IMR-90 (cell line): ENCODE measurements at regions not wholly inside any gene's neighbourhood (a gene's known extent, or its start where the extent isn't known, plus 50 kb on each side); places are given as distances from the start of the nearest gene placed in this dataset.
A peak's percentile ranks its signal among the peaks of the same experiment; 100 is the strongest.

Experiments used
- ATAC-seq: fragments of 200-7000 bp; cut with Tn5 transposase; 2 replicates; pipeline ENCODE4 v1.9.1; 2020; ENCODE audit warnings: low read depth, mild to moderate bottlenecking, moderate library complexity
- BruUV-seq: library from RNA; stranded (reverse); fragments of 400-500 nt; replicated peaks from 2 replicates; lab custom pipeline; 2021; lab: Mats Ljungman, UMichigan
- CTCF ChIA-PET: fragments of 300-600 bp; formaldehyde crosslinking; extraction: SDS; loops from one replicate; lab custom pipeline; 2021; ENCODE audit warnings: antibody characterized with exemption; lab: Yijun Ruan, JAX
- POLR2A ChIA-PET: fragments of 300-600 bp; sonication (Branson Sonifier 250); formaldehyde crosslinking; loops from one replicate; lab custom pipeline; 2022; ENCODE audit warnings: antibody characterized with exemption; ENCODE audit not compliant: unreplicated experiment; lab: Charles Lee
- DNase-seq: peaks from one replicate; pipeline ENCODE4 v3.0.0; 2013
- H2AFZ ChIP-seq: replicated peaks from 2 replicates; pipeline ENCODE3; 2013; ENCODE audit warnings: low read length, mild to moderate bottlenecking; ENCODE audit not compliant: poor library complexity
- H2AK5ac ChIP-seq: 2 replicates; pipeline ENCODE4 v1.6.1; 2013; ENCODE audit warnings: low read depth, low read length, inconsistent platforms
- H2AK9ac ChIP-seq: replicated peaks from 2 replicates; pipeline ENCODE3; 2013; ENCODE audit warnings: mild to moderate bottlenecking, low read depth, low read length, moderate library complexity; ENCODE audit not compliant: poor library complexity
- H2BK120ac ChIP-seq: 2 replicates; pipeline ENCODE4 v1.6.1; 2013; ENCODE audit warnings: low read depth, low read length, inconsistent platforms
- H2BK15ac ChIP-seq: 3 replicates; pipeline ENCODE4 v1.6.1; 2013; ENCODE audit warnings: low read depth, low read length, inconsistent platforms
- H2BK20ac ChIP-seq: 2 replicates; pipeline ENCODE4 v1.6.1; 2013; ENCODE audit warnings: low read depth, mild to moderate bottlenecking, inconsistent platforms, low read length, moderate library complexity
- H2BK5ac ChIP-seq: 2 replicates; pipeline ENCODE4 v1.6.1; 2013; ENCODE audit warnings: mild to moderate bottlenecking, low read depth, low read length, inconsistent platforms; ENCODE audit not compliant: poor library complexity, severe bottlenecking
- H3K14ac ChIP-seq: replicated peaks from 2 replicates; pipeline ENCODE4 v1.6.1; 2013; ENCODE audit warnings: low read depth, low read length, inconsistent platforms
- H3K18ac ChIP-seq: 2 replicates; pipeline ENCODE4 v1.6.1; 2013; ENCODE audit warnings: low read depth, low read length, control low read depth
- H3K23ac ChIP-seq: 2 replicates; pipeline ENCODE4 v1.6.1; 2013; ENCODE audit warnings: low read depth, low read length, inconsistent platforms
- H3K27ac ChIP-seq: 2 replicates; pipeline ENCODE4 v1.5.1; 2013; ENCODE audit warnings: mild to moderate bottlenecking, control low read depth, low read length; ENCODE audit not compliant: insufficient read depth
- H3K27me3 ChIP-seq: 2 replicates; pipeline ENCODE4 v1.6.1; 2013; ENCODE audit warnings: low read length; ENCODE audit not compliant: control insufficient read depth, insufficient read depth
- H3K36me3 ChIP-seq: 2 replicates; pipeline ENCODE4 v1.6.1; 2013; ENCODE audit warnings: low read length, mixed read lengths; ENCODE audit not compliant: control insufficient read depth, insufficient read depth
- H3K4ac ChIP-seq: 2 replicates; pipeline ENCODE4 v1.6.1; 2013; ENCODE audit warnings: low read depth, low read length, inconsistent platforms
- H3K4me1 ChIP-seq: 2 replicates; pipeline ENCODE4 v1.6.1; 2013; ENCODE audit warnings: low read length, mixed read lengths; ENCODE audit not compliant: control insufficient read depth, insufficient read depth
- H3K4me2 ChIP-seq: 2 replicates; pipeline ENCODE4 v1.6.1; 2013; ENCODE audit warnings: low read depth, mild to moderate bottlenecking, control low read depth, low read length, moderate library complexity
- H3K4me3 ChIP-seq: 2 replicates; pipeline ENCODE4 v1.5.1; 2013; ENCODE audit warnings: low read depth, mild to moderate bottlenecking, control low read depth, low read length, moderate library complexity; ENCODE audit not compliant: insufficient read depth
- H3K56ac ChIP-seq: 2 replicates; pipeline ENCODE4 v1.6.1; 2013; ENCODE audit warnings: low read length, inconsistent platforms; ENCODE audit not compliant: insufficient read depth; ENCODE audit errors: extremely low read depth
- H3K79me1 ChIP-seq, 2 experiments: 2 replicates each; pipeline ENCODE4 v1.6.1; 2013; ENCODE audit warnings: low read length in 2 of 2, inconsistent platforms in 1 of 2, low read depth in 1 of 2
- H3K9ac ChIP-seq: 2 replicates; pipeline ENCODE4 v1.6.1; 2013; ENCODE audit warnings: low read depth, low read length, control low read depth
- H3K9me1 ChIP-seq: 2 replicates; pipeline ENCODE4 v1.6.1; 2013; ENCODE audit warnings: low read length, inconsistent platforms; ENCODE audit not compliant: insufficient read depth
- H3K9me3 ChIP-seq: 2 replicates; pipeline ENCODE4 v1.6.1; 2013; ENCODE audit warnings: low read length; ENCODE audit not compliant: control insufficient read depth, insufficient read depth
- H4K20me1 ChIP-seq: 2 replicates; pipeline ENCODE4 v1.6.1; 2013; ENCODE audit warnings: low read length, inconsistent platforms; ENCODE audit not compliant: insufficient read depth
- H4K5ac ChIP-seq: 2 replicates; pipeline ENCODE4 v1.6.1; 2013; ENCODE audit warnings: mild to moderate bottlenecking, low read depth, low read length, control low read depth
- H4K8ac ChIP-seq, 2 experiments: 2 replicates each; pipeline ENCODE4 v1.6.1; 2013; ENCODE audit warnings: low read depth in 2 of 2, low read length in 2 of 2, control low read depth in 1 of 2, inconsistent platforms in 1 of 2
- H4K91ac ChIP-seq: 2 replicates; pipeline ENCODE4 v1.6.1; 2013; ENCODE audit warnings: low read depth, low read length, inconsistent platforms; ENCODE audit not compliant: insufficient read depth
- CEBPB ChIP-seq: IDR thresholded peaks from 2 replicates; pipeline ENCODE4 v1.6.1; 2012; ENCODE audit warnings: low read depth, low read length, improper control_type of control experiment
- MAFK ChIP-seq: IDR thresholded peaks from 2 replicates; pipeline ENCODE4 v1.6.1; 2012; ENCODE audit warnings: low read depth, low read length, improper control_type of control experiment
- RCOR1 ChIP-seq: IDR thresholded peaks from 2 replicates; pipeline ENCODE4 v1.6.1; 2012; ENCODE audit warnings: mild to moderate bottlenecking, low read length, improper control_type of control experiment; ENCODE audit not compliant: insufficient replicate concordance
- RFX5 ChIP-seq: IDR thresholded peaks from 2 replicates; pipeline ENCODE4 v1.8.0; 2012; ENCODE audit warnings: low read depth, mild to moderate bottlenecking, low read length, moderate library complexity
- USF2 ChIP-seq: fragments of 150-350 bp; IDR thresholded peaks from 2 replicates; pipeline ENCODE4 v1.6.1; 2017; ENCODE audit warnings: mild to moderate bottlenecking, antibody characterized with exemption, low read length, low read depth
- WGBS, 2 experiments: methylation state at CpG; one replicate each; pipeline versions ENCODE4 v1.1.5 to v1.1.7; 2013; ENCODE audit warnings: missing lambda C conversion rate in 2 of 2; ENCODE audit not compliant: insufficient read length in 1 of 2; ENCODE audit errors: extremely low coverage in 2 of 2; 5-methylcytosine and 5-hydroxymethylcytosine counted together
- dilution Hi-C: fragments of 300-500 bp; cut with HindIII; formaldehyde crosslinking; loops from one replicate; pipeline ENCODE4 v1.14.3; 2018; ENCODE audit warnings: low sequenced_read_pairs; ENCODE audit not compliant: unreplicated experiment
- in situ Hi-C: fragments of 300-500 bp; cut with MboI; formaldehyde crosslinking; loops from 3 replicates; pipeline ENCODE4 v1.14.3; 2019; ENCODE audit warnings: low sequenced_read_pairs, inconsistent platforms, mixed read lengths
- intact Hi-C: fragments of 100-400 bp; cut with micrococcal nuclease; formaldehyde crosslinking; loops from 2 replicates; pipeline ENCODE4 v1.10.0; 2022

- Histone ChIP-seq H3K4me1 (no peaks in the 10 kb centered on the region), H3K4ac (no peak overlapping the region), H3K9me3 (no peaks in the 10 kb centered on the region), H3K27me3 (peaks cover 4% of the 10 kb centered on the region; the same call in 1 of the 2 replicates), H3K36me3 (no peaks in the 10 kb centered on the region), H2AK9ac (no peak overlapping the region), H3K56ac (no peak overlapping the region), H4K5ac (peak overlapping the region; percentile 39; the same call in 1 of the 2 replicates), H3K18ac (peak overlapping the region; percentile 9; the same call in 1 of the 2 replicates), H3K14ac (no peak overlapping the region), H2BK20ac (no peak overlapping the region), H2BK5ac (peak overlapping the region; percentile 12), H2BK15ac (no peak overlapping the region), H3K9ac (no peak overlapping the region), H3K27ac (peak overlapping the region; percentile 32; the same call in 1 of the 2 replicates), H4K91ac (no peak overlapping the region), H4K8ac (peak overlapping the region in 1 of 2 experiments; percentile 17; a peak in 2 of 4 replicates), H2BK120ac (no peak overlapping the region; the same call in 1 of the 2 replicates), H3K4me3 (no peak overlapping the region), H3K9me1 (no peaks in the 10 kb centered on the region), H3K79me1 (no peaks in the 10 kb centered on the region), H3K4me2 (no peak overlapping the region), H4K20me1 (no peaks in the 10 kb centered on the region), H3K23ac (no peak overlapping the region), H2AK5ac (no peak overlapping the region), H2AFZ (no peak overlapping the region)
- CTCF ChIA-PET: no interaction called here
- dilution Hi-C loops: no loop called here
- intact Hi-C loops: no loop called here
- POLR2A ChIA-PET: no interaction called here
- no TSS peak for BruUV-seq
- WGBS, 2 experiments: no CpG with 5 or more reads among the region's 6 CpGs
- DNase-seq (no peak), ATAC-seq (no peak)
- TF ChIP-seq RFX5: no peak
- TF ChIP-seq USF2: no peak
- TF ChIP-seq RCOR1: no peak
- TF ChIP-seq CEBPB: no peak
- no peak for TF ChIP-seq MAFK
- in situ Hi-C loops: no loop called here
Observed at GRCh38 chr15:26073430-26074333, 210.6 kb upstream of the ATP10A start.
